ENCODE measurements at regions not wholly inside any gene's neighbourhood (a gene's known extent, or its start where the extent isn't known, plus 50 kb on each side); places are given as distances from the start of the nearest gene placed in this dataset.
A peak's percentile ranks its signal among the peaks of the same experiment; 100 is the strongest.

DNA sequence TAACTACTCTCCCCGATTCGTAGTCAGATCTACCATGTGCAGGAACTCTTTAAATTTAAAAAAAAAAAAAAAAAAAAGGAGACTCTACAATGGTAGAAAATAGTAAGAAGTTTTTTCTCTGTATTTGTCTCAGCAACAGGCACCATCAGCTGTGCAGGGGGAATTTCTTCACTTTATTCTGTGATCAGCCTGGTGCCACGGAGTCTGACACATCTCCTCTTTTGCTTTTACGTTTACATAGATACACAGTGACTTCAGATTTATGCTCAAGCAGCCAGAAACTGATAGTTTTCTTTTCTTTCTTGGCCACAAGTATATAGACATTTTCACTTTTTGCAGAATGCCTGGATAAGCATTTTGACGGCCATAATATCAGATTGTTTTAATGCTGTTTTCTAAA, 190.6 kb upstream of the AKR1E2 start:
- no TSS peak for BruUV-seq (replicated peaks)
- FAIRE-seq (no peak), DNase-seq (ENCODE audit: low read depth, low spot score) (no peak)
- POLR2A ChIA-PET: interaction anchor here (0.6 kb wide), 1 partner anchor 99 kb away, joined by 5 read pairs; no protein-coding TSS in a partner anchor
- Histone ChIP-seq H3K79me2 (ENCODE audit: control insufficient read depth, insufficient read depth, low read length) (no peaks in the 10 kb centered on the region), H3K27ac (ENCODE audit: insufficient read depth, low read depth, low read length) (no peak overlapping the region), H3K27me3 (ENCODE audit: control insufficient read depth in 2 of 2, insufficient read depth in 2 of 2, low read length in 2 of 2) (no peaks in the 10 kb centered on the region), H3K9ac (replicated peaks; ENCODE audit: extremely low read depth, insufficient read depth, low read length) (no peak overlapping the region), H3K9me1 (replicated peaks; ENCODE audit: control insufficient read depth, extremely low read depth, insufficient read depth, low read length) (no peaks in the 10 kb centered on the region), H3K4me2 (ENCODE audit: insufficient read depth, low read length) (no peak overlapping the region), H3K4me3 (replicated peaks in 1 of 3; ENCODE audit: insufficient read depth in 1 of 3, low read depth in 1 of 3, low read length in 3 of 3) (no peak overlapping the region), H3K9me3 (replicated peaks; ENCODE audit: control insufficient read depth, insufficient read depth, low read length) (no peaks in the 10 kb centered on the region), H3K4me1 (ENCODE audit: control insufficient read depth, extremely low read depth, insufficient read depth, low read length) (peaks cover 26% of the 10 kb centered on the region), H3K36me3 (ENCODE audit: control insufficient read depth in 2 of 2, extremely low read depth in 1 of 2, insufficient read depth in 2 of 2, low read length in 2 of 2) (peaks cover 0 to 3% of the 10 kb centered on the region in 2 experiments), H2AFZ (ENCODE audit: low read depth, low read length) (no peak overlapping the region), H4K20me1 (replicated peaks; ENCODE audit: control insufficient read depth, extremely low read depth, insufficient read depth, low read length) (no peaks in the 10 kb centered on the region)
- no peak for TF ChIP-seq MYC (IDR thresholded peaks at IDR 0.05; ENCODE audit: low read depth, low read length)
- CTCF ChIA-PET: interaction anchor here (0.7 to 1.4 kb wide), 2 partner anchors 53 to 1363 kb away, joined by 4 to 5 read pairs; no protein-coding TSS in a partner anchor
- dilution Hi-C loops (cut with MboI; ENCODE audit: extremely low pct_ligation_motif_present, low sequenced_read_pairs): no loop called here
- intact Hi-C loops (cut with micrococcal nuclease): no loop called here

DNA sequence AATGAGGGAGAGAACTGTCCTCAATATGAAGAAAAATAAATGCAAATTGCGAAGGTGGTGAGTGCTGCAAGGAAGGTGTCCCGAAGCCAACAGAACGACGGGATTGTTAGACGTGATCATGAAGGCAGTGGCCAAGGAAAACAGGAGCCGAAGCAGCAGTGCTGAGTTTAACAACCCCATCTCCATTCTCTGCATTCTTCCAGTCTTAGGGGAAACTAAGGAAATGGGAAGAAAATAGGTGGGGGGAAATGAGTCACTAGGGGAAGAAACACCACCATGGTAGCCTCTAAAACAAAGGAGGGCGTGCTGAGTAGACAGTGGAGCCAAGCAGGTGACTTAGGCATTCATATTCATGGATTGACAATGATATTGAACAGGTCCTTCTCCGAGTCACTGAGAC, 192.2 kb upstream of the AKR1E2 start:
- CTCF ChIA-PET: interaction anchor here (1.4 kb wide), 1 partner anchor 51 kb away, joined by 4 read pairs; no protein-coding TSS in a partner anchor

More for the DNA sequence above, 192.2 kb upstream of the AKR1E2 start:
- no TSS peak for BruUV-seq (replicated peaks)
- Histone ChIP-seq H3K27ac (ENCODE audit: insufficient read depth, low read depth, low read length) (peak overlapping the region; percentile 48), H3K36me3 (ENCODE audit: control insufficient read depth in 2 of 2, extremely low read depth in 1 of 2, insufficient read depth in 2 of 2, low read length in 2 of 2) (no peaks in the 10 kb centered on the region), H3K79me2 (ENCODE audit: control insufficient read depth, insufficient read depth, low read length) (no peaks in the 10 kb centered on the region), H3K4me1 (ENCODE audit: control insufficient read depth, extremely low read depth, insufficient read depth, low read length) (peaks cover 26% of the 10 kb centered on the region), H3K9me3 (replicated peaks; ENCODE audit: control insufficient read depth, insufficient read depth, low read length) (no peaks in the 10 kb centered on the region), H4K20me1 (replicated peaks; ENCODE audit: control insufficient read depth, extremely low read depth, insufficient read depth, low read length) (no peaks in the 10 kb centered on the region), H3K9me1 (replicated peaks; ENCODE audit: control insufficient read depth, extremely low read depth, insufficient read depth, low read length) (no peaks in the 10 kb centered on the region), H3K27me3 (ENCODE audit: control insufficient read depth in 2 of 2, insufficient read depth in 2 of 2, low read length in 2 of 2) (no peaks in the 10 kb centered on the region), H3K4me3 (replicated peaks in 1 of 3; ENCODE audit: insufficient read depth in 1 of 3, low read depth in 1 of 3, low read length in 3 of 3) (no peak overlapping the region), H2AFZ (ENCODE audit: low read depth, low read length) (peak overlapping the region; percentile 6), H3K4me2 (ENCODE audit: insufficient read depth, low read length) (peak overlapping the region; percentile 51), H3K9ac (replicated peaks; ENCODE audit: extremely low read depth, insufficient read depth, low read length) (no peak overlapping the region)
- POLR2A ChIA-PET: no interaction called here
- intact Hi-C loops (cut with micrococcal nuclease) (no loop called here), dilution Hi-C loops (cut with MboI; ENCODE audit: extremely low pct_ligation_motif_present, low sequenced_read_pairs) (no loop called here)
- TF ChIP-seq MYC (IDR thresholded peaks at IDR 0.05; ENCODE audit: low read depth, low read length): no peak
- TF ChIP-seq GATA2 (IDR thresholded peaks at IDR 0.05; ENCODE audit: insufficient read depth, insufficient read length, low read depth, low read length): no peak
- TF ChIP-seq FOS (IDR thresholded peaks at IDR 0.05; ENCODE audit: borderline replicate concordance, insufficient read depth, low read length): peak; percentile 29
- TF ChIP-seq, protein P1, sequence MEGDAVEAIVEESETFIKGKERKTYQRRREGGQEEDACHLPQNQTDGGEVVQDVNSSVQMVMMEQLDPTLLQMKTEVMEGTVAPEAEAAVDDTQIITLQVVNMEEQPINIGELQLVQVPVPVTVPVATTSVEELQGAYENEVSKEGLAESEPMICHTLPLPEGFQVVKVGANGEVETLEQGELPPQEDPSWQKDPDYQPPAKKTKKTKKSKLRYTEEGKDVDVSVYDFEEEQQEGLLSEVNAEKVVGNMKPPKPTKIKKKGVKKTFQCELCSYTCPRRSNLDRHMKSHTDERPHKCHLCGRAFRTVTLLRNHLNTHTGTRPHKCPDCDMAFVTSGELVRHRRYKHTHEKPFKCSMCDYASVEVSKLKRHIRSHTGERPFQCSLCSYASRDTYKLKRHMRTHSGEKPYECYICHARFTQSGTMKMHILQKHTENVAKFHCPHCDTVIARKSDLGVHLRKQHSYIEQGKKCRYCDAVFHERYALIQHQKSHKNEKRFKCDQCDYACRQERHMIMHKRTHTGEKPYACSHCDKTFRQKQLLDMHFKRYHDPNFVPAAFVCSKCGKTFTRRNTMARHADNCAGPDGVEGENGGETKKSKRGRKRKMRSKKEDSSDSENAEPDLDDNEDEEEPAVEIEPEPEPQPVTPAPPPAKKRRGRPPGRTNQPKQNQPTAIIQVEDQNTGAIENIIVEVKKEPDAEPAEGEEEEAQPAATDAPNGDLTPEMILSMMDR (IDR thresholded peaks at IDR 0.05; ENCODE audit: extremely low read depth in 1 of 2, insufficient read depth in 1 of 2, low read depth in 1 of 2, low read length in 2 of 2): no peak
- no peak for TF ChIP-seq JUN (IDR thresholded peaks at IDR 0.05; ENCODE audit: borderline replicate concordance, insufficient read depth, insufficient read length, low read depth)
- DNase-seq (ENCODE audit: low read depth, low spot score) (no peak), FAIRE-seq (peak; percentile 40)
